GM12878 (cell line): ENCODE measurements at regions not wholly inside any gene's neighbourhood (a gene's known extent, or its start where the extent isn't known, plus 50 kb on each side); places are given as distances from the start of the nearest gene placed in this dataset.

Source experiments
- ATAC-seq: fragments of 200-7000 bp; cut with Tn5 transposase; 3 replicates; pipeline ENCODE4 v1.9.1; 2020; ENCODE audit warnings: mild to moderate bottlenecking, moderate library complexity
- BruUV-seq: library from RNA; stranded (reverse); fragments of 400-500 nt; replicated peaks from 2 replicates; lab custom pipeline; 2021; lab: Mats Ljungman, UMichigan
- CTCF ChIA-PET: fragments of 300-600 bp; sonication (Branson Sonifier 250); formaldehyde crosslinking; extraction: SDS; loops from one replicate; lab custom pipeline; 2021; ENCODE audit warnings: inconsistent platforms; lab: Yijun Ruan, JAX
- POLR2A ChIA-PET: fragments of 350-600 bp; formaldehyde crosslinking; extraction: SDS; loops from one replicate; lab custom pipeline; 2021; ENCODE audit warnings: inconsistent platforms; lab: Charles Lee
- RAD21 ChIA-PET: fragments of 300-600 bp; sonication (Branson Sonifier 250); formaldehyde crosslinking; loops from one replicate; lab custom pipeline; 2023; ENCODE audit warnings: antibody characterized with exemption; ENCODE audit not compliant: unreplicated experiment; lab: Charles Lee
- SMC1A ChIA-PET: fragments of 300-600 bp; sonication (Branson Sonifier 250); formaldehyde crosslinking; loops from one replicate; lab custom pipeline; 2023; ENCODE audit not compliant: unreplicated experiment, uncharacterized antibody; lab: Charles Lee
- DNase-seq: peaks from one replicate; pipeline ENCODE4 v3.0.0-alpha.2; 2011; ENCODE audit warnings: low read depth, low spot score
- FAIRE-seq: peaks from 3 replicates; lab custom pipeline; 2011; peaks lifted over from hg19 to GRCh38; lab: Jason Lieb, UNC
- H2AFZ ChIP-seq: 2 replicates; pipeline ENCODE4 v1.6.0; 2011; ENCODE audit warnings: low read depth, low read length, control low read depth; ENCODE audit not compliant: control insufficient read depth
- H3K27ac ChIP-seq: 2 replicates; pipeline ENCODE4 v1.5.1; 2011; ENCODE audit warnings: control low read depth; ENCODE audit not compliant: control insufficient read depth, insufficient read depth
- H3K27me3 ChIP-seq, 2 experiments: replicated peaks in 1 of 2; 2 replicates each; pipeline versions ENCODE4 v1.6.0 to v1.6.1; 2011; ENCODE audit warnings: low read length in 1 of 2; ENCODE audit not compliant: control insufficient read depth in 2 of 2, insufficient read depth in 2 of 2
- H3K36me3 ChIP-seq, 2 experiments: 2 replicates each; pipeline ENCODE4 v1.5.1; 2011; ENCODE audit warnings: low read length in 1 of 2; ENCODE audit not compliant: control insufficient read depth in 2 of 2, insufficient read depth in 2 of 2
- H3K4me1 ChIP-seq: 2 replicates; pipeline ENCODE4 v1.6.1; 2011; ENCODE audit warnings: mild to moderate bottlenecking, low read length, moderate library complexity, mixed read lengths; ENCODE audit not compliant: control insufficient read depth, insufficient read depth
- H3K4me2 ChIP-seq: 2 replicates; pipeline ENCODE4 v1.6.0; 2011; ENCODE audit warnings: control low read depth; ENCODE audit not compliant: control insufficient read depth, insufficient read depth
- H3K4me3 ChIP-seq: fragments of 200-600 bp; sonication (generic); 2 replicates; pipeline ENCODE4 v1.5.1; 2016
- H3K79me2 ChIP-seq: 2 replicates; pipeline ENCODE4 v1.6.0; 2011; ENCODE audit warnings: low read length; ENCODE audit not compliant: control insufficient read depth, insufficient read depth
- H3K9ac ChIP-seq: 2 replicates; pipeline ENCODE4 v1.8.0; 2011; ENCODE audit warnings: low read length, control low read depth, mixed read lengths; ENCODE audit not compliant: control insufficient read depth, insufficient read depth
- H3K9me3 ChIP-seq: replicated peaks from 3 replicates; pipeline ENCODE4 v1.5.1; 2011; ENCODE audit warnings: mild to moderate bottlenecking, low read length; ENCODE audit not compliant: control insufficient read depth, insufficient read depth
- H4K20me1 ChIP-seq: 2 replicates; pipeline ENCODE4 v1.6.0; 2011; ENCODE audit not compliant: control insufficient read depth, insufficient read depth
- ATF3 ChIP-seq: IDR thresholded peaks from 2 replicates; pipeline ENCODE4 v1.6.1; 2011; ENCODE audit warnings: low read depth, mild to moderate bottlenecking, low read length, moderate library complexity, borderline replicate concordance; ENCODE audit errors: extremely low read depth
- IKZF2 ChIP-seq, 2 experiments: fragments of 450-650 bp; IDR thresholded peaks; 2 replicates each; pipeline ENCODE4 v1.6.1; 2017; ENCODE audit warnings: mild to moderate bottlenecking in 2 of 2, moderate library complexity in 2 of 2
- KLF5 ChIP-seq: fragments of 450-650 bp; IDR thresholded peaks from 2 replicates; pipeline ENCODE4 v1.6.1; 2014; ENCODE audit warnings: mild to moderate bottlenecking; ENCODE audit not compliant: partially characterized antibody
- MEF2B ChIP-seq: fragments of 450-650 bp; IDR thresholded peaks from 2 replicates; pipeline ENCODE4 v1.6.1; 2018; ENCODE audit warnings: mild to moderate bottlenecking, moderate library complexity; ENCODE audit not compliant: partially characterized antibody, poor library complexity, severe bottlenecking
- MTA3 ChIP-seq: IDR thresholded peaks from 2 replicates; pipeline ENCODE4 v1.6.1; 2012; ENCODE audit warnings: low read length, inconsistent platforms, borderline replicate concordance
- PBX3 ChIP-seq: IDR thresholded peaks from 2 replicates; pipeline ENCODE4 v1.6.1; 2011; ENCODE audit warnings: mild to moderate bottlenecking, low read depth, low read length, moderate library complexity; ENCODE audit not compliant: insufficient replicate concordance
- POLR2A ChIP-seq: IDR thresholded peaks from 2 replicates; pipeline ENCODE4 v1.6.1; 2011; ENCODE audit warnings: low read depth, mild to moderate bottlenecking, low read length
- SP1 ChIP-seq: IDR thresholded peaks from one replicate; pipeline ENCODE4 v1.6.1; 2011; ENCODE audit warnings: low read depth, low read length
- SPI1 ChIP-seq: IDR thresholded peaks from 2 replicates; pipeline ENCODE4 v1.6.1; 2011; ENCODE audit warnings: low read depth, mild to moderate bottlenecking, low read length, moderate library complexity, borderline replicate concordance; ENCODE audit not compliant: insufficient read depth
- STAT3 ChIP-seq: IDR thresholded peaks from 2 replicates; pipeline ENCODE4 v1.6.1; 2011; ENCODE audit warnings: low read depth, low read length, improper control_type of control experiment
- USF2 ChIP-seq: IDR thresholded peaks from 2 replicates; pipeline ENCODE4 v1.6.1; 2011; ENCODE audit warnings: low read depth, low read length, improper control_type of control experiment, borderline replicate concordance
- YBX1 ChIP-seq: fragments of 450-650 bp; IDR thresholded peaks from 2 replicates; pipeline ENCODE4 v1.6.1; 2016; ENCODE audit warnings: antibody characterized with exemption
- ZBTB11 ChIP-seq: fragments of 450-650 bp; formaldehyde crosslinking; IDR thresholded peaks from 2 replicates; pipeline ENCODE4 v1.5.0; 2022; ENCODE audit warnings: mild to moderate bottlenecking, missing genetic modification characterization
- ZSCAN29 ChIP-seq: fragments of 450-650 bp; IDR thresholded peaks from 2 replicates; pipeline ENCODE4 v1.6.1; 2017; ENCODE audit warnings: mild to moderate bottlenecking, moderate library complexity
- WGBS: methylation state at CpG from one replicate; pipeline ENCODE4 v1.1.6; 2016; ENCODE audit warnings: low lambda C conversion rate; ENCODE audit not compliant: insufficient replicate concordance, insufficient coverage; ENCODE audit errors: missing lambda C conversion rate; 5-methylcytosine and 5-hydroxymethylcytosine counted together
- in situ Hi-C: fragments of 300-500 bp; cut with MboI; formaldehyde crosslinking; loops from 9 replicates; pipeline ENCODE4 v1.14.3; 2018; ENCODE audit warnings: mixed read lengths
- intact Hi-C: fragments of 100-400 bp; cut with micrococcal nuclease; formaldehyde crosslinking; loops from one replicate; pipeline ENCODE4 v1.14.2; 2022; ENCODE audit not compliant: unreplicated experiment

- no peak for TF ChIP-seq USF2
Observed at GRCh38 chr2:107591561-107592279, 235.0 kb upstream of the RGPD4 start (continued).

GRCh38 chr2:107592280-107592624, 234.4 kb upstream of the RGPD4 start:
- POLR2A ChIA-PET, result no interaction called here
- no TSS peak for BruUV-seq
- FAIRE-seq, result no peak
- Histone ChIP-seq H3K27me3 (no peaks in the 10 kb centered on the region), H3K9ac (no peak overlapping the region), H3K4me2 (no peak overlapping the region)
- no peak for TF ChIP-seq SPI1
- TF ChIP-seq MEF2B, result no peak
- no peak for TF ChIP-seq IKZF2 (IDR thresholded peaks at IDR 0.05)
- TF ChIP-seq YBX1, result no peak
- TF ChIP-seq PBX3, result no peak
- no peak for TF ChIP-seq STAT3
- no peak for TF ChIP-seq KLF5
- no peak for TF ChIP-seq ZBTB11 (CRISPR knock-in tag)
- no peak for TF ChIP-seq MTA3
- no peak for TF ChIP-seq SP1
- no peak for TF ChIP-seq ZSCAN29
- no peak for TF ChIP-seq POLR2A
- no peak for TF ChIP-seq ATF3
- TF ChIP-seq, all 136 proteins: peak for 0
- RAD21 ChIA-PET, result no interaction called here
- intact Hi-C loops, result no loop called here
- in situ Hi-C loops, result no loop called here
- no peak for DNase-seq
- no peak for ATAC-seq
- no peak overlapping the region for H3K27ac ChIP-seq
- SMC1A ChIA-PET, result no interaction called here
- H3K36me3 ChIP-seq, result no peaks in the 10 kb centered on the region
- WGBS, result 11% methylated on average over 4 of the region's 4 CpGs
- H3K4me3 ChIP-seq, result no peak overlapping the region
- CTCF ChIA-PET, result interaction anchor here (0.7 kb wide), 1 partner anchor 107 kb away, joined by 3 read pairs; no protein-coding TSS in a partner anchor
- no peaks in the 10 kb centered on the region for H3K79me2 ChIP-seq
- H4K20me1 ChIP-seq, result no peaks in the 10 kb centered on the region
- H2AFZ ChIP-seq, result no peak overlapping the region
- H3K4me1 ChIP-seq, result no peaks in the 10 kb centered on the region
- H3K9me3 ChIP-seq, result no peaks in the 10 kb centered on the region
